ENCODE measurements at regions not wholly inside any gene's neighbourhood (a gene's known extent, or its start where the extent isn't known, plus 50 kb on each side); places are given as distances from the start of the nearest gene placed in this dataset.

- no peak for TF ChIP-seq CTCF (IDR thresholded peaks at IDR 0.05)
- TF ChIP-seq RORB (CRISPR knock-in tag; IDR thresholded peaks at IDR 0.05): no peak
- TF ChIP-seq MAX (CRISPR knock-in tag; IDR thresholded peaks at IDR 0.05): no peak
These were observed 970.7 kb downstream of the KCNMA1 start for GRCh38 chr10:76666891-76667290.

Data from WTC11 (cell line).